HG02623 (cell line): ENCODE measurements at regions not wholly inside any gene's neighbourhood (a gene's known extent, or its start where the extent isn't known, plus 50 kb on each side); places are given as distances from the start of the nearest gene placed in this dataset.

Source experiments
- ATAC-seq: cut with Tn5 transposase; IDR thresholded peaks from one replicate; pipeline ENCODE4 v1.9.1; 2021; ENCODE audit warnings: moderate library complexity; ENCODE audit not compliant: unreplicated experiment

- ATAC-seq, result no peak
Measured at GRCh38 chr21:22993822-22994574, 1995.8 kb downstream of the NCAM2 start.

- ATAC-seq, result no peak
Measured at GRCh38 chr21:23003951-23004350, 2005.7 kb downstream of the NCAM2 start.

GRCh38 chr21:23008601-23009202, 2010.5 kb downstream of the NCAM2 start:
- ATAC-seq, result no peak

- ATAC-seq, result no peak
Measured at GRCh38 chr21:23009360-23009759, 2011.2 kb downstream of the NCAM2 start.

GRCh38 chr21:23014021-23014420, 2015.8 kb downstream of the NCAM2 start:
- ATAC-seq, result no peak

GRCh38 chr21:23016617-23017016, 2018.4 kb downstream of the NCAM2 start:
- ATAC-seq, result no peak

GRCh38 chr21:23017989-23018388, 2019.8 kb downstream of the NCAM2 start:
- ATAC-seq, result no peak

GRCh38 chr21:23020969-23021368, 2022.8 kb downstream of the NCAM2 start:
- no peak for ATAC-seq

GRCh38 chr21:23021481-23021880, 2023.3 kb downstream of the NCAM2 start:
- no peak for ATAC-seq

GRCh38 chr21:23026878-23027277, 2028.7 kb downstream of the NCAM2 start:
- ATAC-seq, result no peak

GRCh38 chr21:23039846-23040245, 2041.6 kb downstream of the NCAM2 start:
- no peak for ATAC-seq

GRCh38 chr21:23045955-23046354, 2047.7 kb downstream of the NCAM2 start:
- ATAC-seq, result no peak

GRCh38 chr21:23067672-23068071, 2069.5 kb downstream of the NCAM2 start:
- no peak for ATAC-seq

- no peak for ATAC-seq
Measured at GRCh38 chr21:23083242-23083641, 2085.0 kb downstream of the NCAM2 start.

- ATAC-seq, result no peak
Measured at GRCh38 chr21:23093259-23093658, 2095.1 kb downstream of the NCAM2 start.

GRCh38 chr21:23099185-23099584, 2101.0 kb downstream of the NCAM2 start:
- ATAC-seq, result no peak

GRCh38 chr21:23101111-23101510, 2102.9 kb downstream of the NCAM2 start:
- ATAC-seq, result no peak

GRCh38 chr21:23108533-23108932, 2110.3 kb downstream of the NCAM2 start:
- ATAC-seq, result no peak

- ATAC-seq, result no peak
Measured at GRCh38 chr21:23111070-23111600, 2112.9 kb downstream of the NCAM2 start.

- ATAC-seq, result no peak
Measured at GRCh38 chr21:23119491-23119890, 2121.3 kb downstream of the NCAM2 start.

- no peak for ATAC-seq
Measured at GRCh38 chr21:23127973-23128372, 2129.8 kb downstream of the NCAM2 start.

GRCh38 chr21:23130308-23130707, 2132.1 kb downstream of the NCAM2 start:
- ATAC-seq, result no peak
